ENCODE measurements at regions not wholly inside any gene's neighbourhood (a gene's known extent, or its start where the extent isn't known, plus 50 kb on each side); places are given as distances from the start of the nearest gene placed in this dataset.

DNA sequence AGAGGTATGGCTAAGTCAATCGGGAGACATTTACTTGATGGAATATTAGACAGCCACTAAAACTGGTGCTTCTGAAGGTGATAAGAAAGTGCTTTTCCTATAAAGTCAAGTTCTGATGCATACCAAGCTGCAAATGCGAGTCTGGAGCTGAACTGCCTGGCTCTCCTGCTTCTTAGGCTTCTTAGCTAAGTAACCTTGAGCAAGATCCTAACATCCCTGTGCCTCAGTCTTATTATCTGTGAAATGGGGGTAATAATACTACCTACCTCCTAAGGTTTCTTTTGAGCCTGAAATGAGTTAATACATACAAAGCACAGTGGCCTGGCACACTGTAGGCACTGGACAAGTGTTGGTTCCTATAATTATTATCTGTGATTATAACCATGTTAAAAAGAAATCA, 64.5 kb downstream of the ZIC5 start:
- Mint-ChIP-seq H3K27me3 (ENCODE audit: insufficient read depth, unreplicated experiment) (peaks cover 4% of the 10 kb centered on the region), H3K36me3 (ENCODE audit: insufficient read depth, unreplicated experiment) (no peaks in the 10 kb centered on the region), H3K4me3 (ENCODE audit: unreplicated experiment) (no peak overlapping the region), H3K4me1 (ENCODE audit: low read depth, unreplicated experiment) (no peaks in the 10 kb centered on the region), H3K27ac (ENCODE audit: unreplicated experiment) (no peak overlapping the region), H3K9me3 (ENCODE audit: unreplicated experiment) (no peaks in the 10 kb centered on the region)
- Histone ChIP-seq H3K4me1 (peaks cover 7% of the 10 kb centered on the region; the same call in 1 of the 2 replicates), H3K9me3 (no peaks in the 10 kb centered on the region), H3K4me3 (ENCODE audit: low read depth, low read length) (no peak overlapping the region), H3K36me3 (ENCODE audit: control insufficient read depth, insufficient read depth, low read length) (no peaks in the 10 kb centered on the region), H3K27me3 (replicated peaks; ENCODE audit: control insufficient read depth, insufficient read depth, low read length) (peaks cover 1% of the 10 kb centered on the region; the same call in 1 of the 2 replicates)
- DNase-seq: no peak
- intact Hi-C loops (cut with micrococcal nuclease; ENCODE audit: unreplicated experiment): no loop called here
- no TSS peak for BruUV-seq (replicated peaks)
- POLR2A ChIA-PET: no interaction called here
- no peak for TF ChIP-seq CTCF (IDR thresholded peaks at IDR 0.05; ENCODE audit: insufficient read depth in 1 of 2, low read depth in 1 of 2, low read length in 1 of 2, severe bottlenecking in 1 of 2, unreplicated experiment in 1 of 2)
- CTCF ChIA-PET: interaction anchor here (1.2 kb wide), 1 partner anchor 328 kb away, joined by 3 read pairs; no protein-coding TSS in a partner anchor

GRCh38 chr13:99905814-99906213, 65.8 kb downstream of the ZIC5 start:
- intact Hi-C loops (cut with micrococcal nuclease; ENCODE audit: unreplicated experiment): no loop called here
- no peak for DNase-seq
- H3K27me3 Mint-ChIP-seq (ENCODE audit: insufficient read depth, unreplicated experiment): peaks cover 4% of the 10 kb centered on the region
- BruUV-seq (replicated peaks): no TSS peak
- H3K27ac Mint-ChIP-seq (ENCODE audit: unreplicated experiment): no peak overlapping the region
- H3K36me3 ChIP-seq (ENCODE audit: control insufficient read depth, insufficient read depth, low read length): no peaks in the 10 kb centered on the region
- H3K9me3 Mint-ChIP-seq (ENCODE audit: unreplicated experiment): no peaks in the 10 kb centered on the region
- H3K27me3 ChIP-seq (replicated peaks; ENCODE audit: control insufficient read depth, insufficient read depth, low read length): 0 out of 2 replicates have a peak, but pooled peaks cover 1% of the 10 kb centered on the region
- H3K4me1 Mint-ChIP-seq (ENCODE audit: low read depth, unreplicated experiment): no peaks in the 10 kb centered on the region
- TF ChIP-seq CTCF (IDR thresholded peaks at IDR 0.05; ENCODE audit: insufficient read depth in 1 of 2, low read depth in 1 of 2, low read length in 1 of 2, severe bottlenecking in 1 of 2, unreplicated experiment in 1 of 2): no peak
- no peak overlapping the region for H3K4me3 ChIP-seq (ENCODE audit: low read depth, low read length)
- ChIA-PET CTCF (no interaction called here), POLR2A (no interaction called here)
- peaks cover 7% of the 10 kb centered on the region; the same call in 1 of the 2 replicates for H3K4me1 ChIP-seq
- no peaks in the 10 kb centered on the region for H3K36me3 Mint-ChIP-seq (ENCODE audit: insufficient read depth, unreplicated experiment)
- H3K4me3 Mint-ChIP-seq (ENCODE audit: unreplicated experiment): no peak overlapping the region
- H3K9me3 ChIP-seq: no peaks in the 10 kb centered on the region

DNA sequence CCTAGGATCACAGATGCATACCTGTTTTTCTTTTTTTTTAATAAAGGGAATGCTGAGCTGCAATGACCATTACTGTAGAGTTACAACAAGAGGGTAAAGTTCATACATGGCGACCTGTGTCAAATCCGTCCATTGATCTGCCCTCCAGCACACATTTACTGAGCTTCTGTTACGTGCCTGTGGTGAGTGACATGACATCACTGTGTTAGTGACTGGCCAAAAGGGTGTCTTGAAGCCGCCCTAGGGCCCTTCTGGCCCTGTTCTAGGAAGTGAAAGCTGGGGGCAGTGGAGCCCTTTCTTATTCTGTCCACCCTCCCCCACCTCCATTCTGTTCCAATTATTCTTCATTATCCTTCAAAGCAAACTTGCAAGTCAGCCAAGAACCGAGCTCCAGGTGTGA, 66.3 kb downstream of the ZIC5 start:
- CTCF ChIA-PET: interaction anchor here (0.7 kb wide), 1 partner anchor 305 kb away, joined by 4 read pairs; no protein-coding TSS in a partner anchor
- H3K4me3 Mint-ChIP-seq (ENCODE audit: unreplicated experiment): no peak overlapping the region

More for the DNA sequence above, 66.3 kb downstream of the ZIC5 start:
- H3K4me1 ChIP-seq: peaks cover 7% of the 10 kb centered on the region; the same call in 1 of the 2 replicates
- H3K36me3 Mint-ChIP-seq (ENCODE audit: insufficient read depth, unreplicated experiment): no peaks in the 10 kb centered on the region
- 0 out of 2 replicates have a peak, but pooled peaks cover 1% of the 10 kb centered on the region for H3K27me3 ChIP-seq (replicated peaks; ENCODE audit: control insufficient read depth, insufficient read depth, low read length)
- H3K27me3 Mint-ChIP-seq (ENCODE audit: insufficient read depth, unreplicated experiment): peaks cover 4% of the 10 kb centered on the region
- H3K4me3 ChIP-seq (ENCODE audit: low read depth, low read length): no peak overlapping the region
- no peaks in the 10 kb centered on the region for H3K9me3 ChIP-seq
- TF ChIP-seq CTCF (IDR thresholded peaks at IDR 0.05; ENCODE audit: insufficient read depth in 1 of 2, low read depth in 1 of 2, low read length in 1 of 2, severe bottlenecking in 1 of 2, unreplicated experiment in 1 of 2): no peak
- no peak for DNase-seq
- H3K9me3 Mint-ChIP-seq (ENCODE audit: unreplicated experiment): no peaks in the 10 kb centered on the region
- H3K27ac Mint-ChIP-seq (ENCODE audit: unreplicated experiment): no peak overlapping the region
- H3K4me1 Mint-ChIP-seq (ENCODE audit: low read depth, unreplicated experiment): no peaks in the 10 kb centered on the region
- intact Hi-C loops (cut with micrococcal nuclease; ENCODE audit: unreplicated experiment): no loop called here
- POLR2A ChIA-PET: no interaction called here
- no TSS peak for BruUV-seq (replicated peaks)
- no peaks in the 10 kb centered on the region for H3K36me3 ChIP-seq (ENCODE audit: control insufficient read depth, insufficient read depth, low read length)
